DMS 273 (cell line): ENCODE measurements at regions not wholly inside any gene's neighbourhood (a gene's known extent, or its start where the extent isn't known, plus 50 kb on each side); places are given as distances from the start of the nearest gene placed in this dataset.
"Not testable (repeated sequence)": the region's sequence is repeated elsewhere in the genome, so short reads cannot be mapped to it uniquely, and the experiment has no call there.

Experiments
- DNase-seq: peaks from one replicate; lab custom pipeline; 2025; ENCODE audit not compliant: unreplicated experiment; lab: John Stamatoyannopoulos, UW

DNA sequence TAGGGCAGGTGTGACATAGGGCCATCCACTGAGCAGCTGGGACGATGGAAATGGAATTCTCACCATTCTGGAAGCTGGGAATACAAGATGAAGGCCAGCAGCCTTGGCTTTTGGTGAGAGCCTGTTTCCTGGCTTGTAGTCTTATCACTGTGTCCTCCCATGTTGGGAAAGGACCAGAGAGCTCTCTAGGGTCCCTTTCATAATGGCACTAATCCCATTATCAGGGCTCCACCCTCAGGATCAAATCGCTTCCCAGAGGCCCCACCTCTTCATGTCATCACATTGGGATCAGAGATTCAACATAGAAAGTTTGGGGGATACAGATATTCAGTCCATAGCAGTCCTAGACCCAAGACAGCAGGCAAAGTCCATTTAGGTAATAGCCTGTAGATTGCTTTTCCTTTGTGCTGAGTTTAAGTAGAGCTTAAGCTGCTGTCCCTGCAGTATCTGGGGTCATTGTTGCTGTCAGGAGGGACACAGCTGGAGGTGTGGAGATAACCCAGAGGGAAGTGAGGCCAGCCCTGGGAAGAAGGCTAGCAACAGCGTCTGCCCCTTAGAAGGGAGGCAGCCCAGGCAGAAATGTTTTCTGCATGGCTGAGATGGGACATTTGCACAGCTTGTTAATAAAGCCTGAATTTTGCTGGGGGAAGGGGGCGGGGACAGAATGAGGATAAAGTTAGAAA is 136.5 kb upstream of the GPR12 start:
- DNase-seq: no peak

DNA sequence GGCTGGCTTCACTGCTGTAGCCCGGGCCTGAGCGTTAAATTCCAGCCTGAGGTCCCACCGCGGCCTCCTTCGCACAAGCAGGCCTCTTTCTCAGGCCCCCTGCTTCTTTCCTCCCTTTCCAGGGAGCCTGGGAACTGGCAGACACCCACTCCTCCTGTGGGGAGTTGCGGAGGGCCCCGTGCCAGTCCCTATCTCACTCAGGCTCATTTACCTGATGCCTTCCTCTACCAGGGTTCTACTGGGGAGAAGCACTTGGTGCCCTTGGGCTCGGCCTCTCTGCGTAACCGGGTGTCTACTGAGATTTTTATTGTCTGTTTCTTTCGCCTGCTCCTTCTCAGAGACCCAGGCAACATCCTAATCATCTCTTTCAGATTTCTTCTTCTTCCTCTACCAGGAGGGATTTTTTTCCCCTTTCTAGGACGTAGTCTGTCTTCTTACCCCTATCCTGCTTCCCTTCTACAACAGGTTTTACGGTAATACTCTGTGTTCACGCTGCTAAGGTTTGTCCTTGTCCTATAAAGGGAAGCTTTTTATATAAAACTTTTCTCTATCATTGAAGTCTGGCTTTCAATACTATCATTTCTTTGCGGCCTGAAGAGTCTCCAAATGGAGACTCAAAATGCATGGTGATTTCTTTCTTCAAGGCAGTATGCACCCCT is 135.4 kb upstream of the GPR12 start:
- no peak for DNase-seq

DNA sequence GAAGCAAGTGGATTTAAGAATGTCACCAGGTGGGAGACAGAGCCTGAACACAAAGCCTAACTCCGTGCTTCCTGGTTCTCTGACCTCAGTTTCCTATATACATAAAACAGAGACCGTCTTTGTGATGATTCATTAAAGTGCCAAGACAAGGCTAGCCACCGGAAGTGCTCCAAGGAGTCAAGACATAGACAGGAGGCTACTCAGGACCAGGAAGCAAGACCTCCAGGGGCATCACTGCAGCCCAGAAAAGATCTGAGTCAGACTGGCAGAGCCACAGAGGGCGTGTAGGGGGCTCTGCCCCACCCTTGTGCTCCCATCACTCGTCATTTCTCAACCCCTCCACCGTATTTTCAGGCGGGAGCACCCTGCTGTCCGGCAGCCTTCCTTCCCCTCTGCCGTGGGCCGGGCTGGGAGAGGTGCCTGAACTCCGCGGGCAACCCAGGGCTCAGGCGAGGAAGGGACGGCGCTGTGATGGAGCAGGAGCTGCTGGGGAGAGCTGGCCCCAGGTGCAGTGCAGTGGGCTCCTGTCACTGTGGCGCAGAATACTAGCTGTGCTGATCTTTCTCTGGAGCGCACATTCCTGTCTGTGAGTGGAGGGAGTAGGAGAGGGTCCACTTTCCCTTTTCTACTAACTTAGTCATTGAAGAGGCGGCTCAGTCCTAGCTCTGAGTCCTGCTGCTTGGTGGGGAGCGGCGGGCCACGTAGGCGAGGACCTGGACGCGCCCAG is 134.7 kb upstream of the GPR12 start:
- DNase-seq: no peak

DNA sequence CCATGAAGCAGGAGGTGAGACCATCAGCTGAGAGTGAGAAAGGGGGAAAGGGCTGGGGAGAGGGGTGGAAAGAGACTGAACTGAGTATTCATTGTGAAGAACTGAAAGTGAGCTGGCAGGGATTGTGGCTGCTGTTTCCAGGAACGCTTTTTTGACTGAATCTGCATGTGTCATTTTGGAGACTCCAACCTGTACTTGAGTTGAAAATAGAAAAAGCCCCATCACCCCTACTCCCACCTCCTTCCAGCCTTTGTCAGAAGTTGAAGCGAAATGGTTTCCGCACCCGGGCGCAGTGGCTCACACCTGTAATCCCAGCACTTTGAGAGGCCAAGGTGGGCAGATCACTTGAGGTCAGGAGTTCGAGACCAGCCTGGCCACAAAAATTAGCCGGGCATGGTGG is 128.0 kb upstream of the GPR12 start:
- no peak for DNase-seq

DNA sequence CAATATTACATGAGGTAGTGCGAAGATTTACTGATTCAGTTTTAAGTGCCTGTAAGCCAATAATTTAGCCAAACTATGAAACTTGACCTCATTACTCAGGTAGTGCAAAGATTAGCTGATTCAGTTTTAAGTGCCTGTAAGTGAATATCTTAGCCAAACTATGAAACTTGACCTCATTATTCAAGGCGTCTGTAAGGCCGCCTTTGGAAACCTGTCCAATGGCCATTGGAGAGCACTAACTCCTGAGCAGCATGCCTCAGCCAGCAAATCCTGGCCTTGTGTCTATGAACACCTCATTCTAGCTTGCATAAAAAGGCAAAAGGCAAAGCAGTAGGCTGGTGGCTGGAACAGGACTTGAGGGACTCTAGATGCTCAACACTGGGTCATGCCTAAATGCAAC is 127.0 kb upstream of the GPR12 start:
- DNase-seq: no peak

DNA sequence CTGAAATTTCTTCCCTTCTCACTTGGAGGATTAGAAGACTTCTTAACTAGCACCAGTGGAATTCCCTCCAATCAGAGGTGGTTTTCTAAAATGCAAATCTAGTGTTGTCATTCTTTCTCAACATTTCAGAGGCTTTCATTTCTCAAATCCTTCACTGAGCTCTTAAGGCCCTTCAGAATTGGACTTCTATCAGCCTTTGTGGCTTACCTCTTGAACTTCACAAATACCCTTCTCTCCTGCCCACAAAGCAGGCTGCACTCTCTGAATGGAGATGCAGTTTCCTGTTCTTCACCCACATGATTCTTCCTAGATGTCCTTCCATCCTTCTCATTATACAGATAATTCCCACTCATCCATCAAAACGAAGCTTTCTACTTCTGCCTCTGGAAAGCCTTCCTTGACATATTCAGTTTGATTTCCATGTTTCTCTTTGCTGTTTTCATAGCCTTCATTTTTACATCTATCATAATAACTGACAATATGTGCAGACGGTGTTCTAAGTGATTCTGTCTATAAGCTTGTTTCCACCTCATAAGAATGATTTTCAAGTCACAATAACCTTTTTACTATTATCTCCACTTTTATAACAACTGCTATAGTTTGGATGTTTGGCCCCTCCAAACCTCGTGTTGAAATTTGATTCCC is 123.1 kb upstream of the GPR12 start:
- DNase-seq: no peak

DNA sequence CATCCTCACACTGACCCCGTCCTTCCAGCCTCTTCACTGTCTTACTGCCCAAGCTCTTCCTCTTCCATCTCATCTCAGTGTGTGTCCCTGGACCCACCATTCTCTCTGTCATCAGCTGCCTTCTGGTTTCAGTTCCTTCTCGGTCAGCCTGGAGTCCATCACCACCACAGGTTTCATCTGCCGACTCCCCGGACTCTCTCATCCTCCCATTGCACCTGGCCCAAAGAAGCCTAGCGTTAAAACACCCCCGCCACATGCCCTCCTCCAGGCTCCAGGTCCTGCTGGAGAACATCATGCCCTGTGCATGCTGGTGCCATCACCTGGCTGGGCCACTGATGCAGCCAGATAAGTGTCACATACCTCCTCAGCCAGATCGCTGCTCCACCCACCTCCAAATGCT is 122.1 kb upstream of the GPR12 start:
- no peak for DNase-seq

DNA sequence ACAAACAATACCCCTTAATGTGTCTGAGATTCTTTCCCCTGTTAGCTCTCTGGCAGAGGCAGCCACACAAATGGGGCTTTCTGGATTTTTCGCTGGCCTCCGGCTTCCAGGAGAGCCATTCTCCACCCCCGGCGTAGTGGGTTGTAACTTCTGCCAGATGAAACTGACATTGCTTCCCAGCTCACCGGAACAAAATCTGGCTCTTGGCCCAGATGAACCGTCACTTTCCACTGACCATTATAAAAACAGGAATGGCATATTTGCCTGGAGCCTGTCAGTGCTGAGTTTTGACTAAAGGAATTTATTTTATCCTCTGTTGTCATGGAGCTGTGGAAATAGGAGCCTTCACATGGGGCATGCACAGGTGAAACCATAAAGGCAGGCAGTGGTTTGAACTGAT is 120.6 kb upstream of the GPR12 start:
- no peak for DNase-seq

DNA sequence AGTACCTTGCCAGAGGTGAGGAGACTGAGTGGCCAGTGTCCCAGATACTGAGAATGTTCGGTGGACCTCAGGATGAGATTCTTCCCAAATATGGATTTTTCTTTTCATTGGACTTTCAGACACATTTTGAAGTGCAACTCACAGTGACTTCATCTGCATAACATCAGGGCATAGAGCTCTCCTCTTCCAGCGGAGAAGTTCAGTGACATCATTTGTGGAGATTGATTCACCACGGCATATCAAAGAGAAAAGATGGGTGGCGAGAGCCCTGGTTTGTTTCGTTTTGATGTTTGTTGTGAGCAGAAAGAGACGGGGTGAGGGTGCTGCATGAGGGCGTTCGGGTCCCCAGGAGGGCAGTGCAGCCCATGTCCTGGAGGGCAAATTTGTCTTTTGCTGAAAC is 120.1 kb upstream of the GPR12 start:
- no peak for DNase-seq

DNA sequence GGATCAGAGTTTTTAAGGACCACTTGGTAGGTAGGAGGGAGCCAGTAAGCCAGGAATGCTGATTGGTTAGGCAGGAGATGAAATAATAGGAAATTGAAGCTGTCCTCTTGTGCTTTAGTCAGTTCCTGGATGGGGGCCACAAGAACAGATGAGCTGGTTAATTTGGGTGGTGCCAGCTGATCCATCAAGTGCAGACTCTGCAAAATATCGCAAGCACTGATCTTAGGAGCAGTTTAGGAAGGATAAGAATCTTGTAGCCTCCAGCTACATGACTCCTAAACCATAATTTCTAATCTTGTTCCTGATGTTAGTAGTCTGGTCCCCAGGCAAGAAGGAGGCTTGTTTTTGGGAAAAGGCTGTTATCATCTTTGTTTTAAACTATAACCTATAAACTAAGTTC is 117.9 kb upstream of the GPR12 start:
- DNase-seq: peak; percentile 20

DNA sequence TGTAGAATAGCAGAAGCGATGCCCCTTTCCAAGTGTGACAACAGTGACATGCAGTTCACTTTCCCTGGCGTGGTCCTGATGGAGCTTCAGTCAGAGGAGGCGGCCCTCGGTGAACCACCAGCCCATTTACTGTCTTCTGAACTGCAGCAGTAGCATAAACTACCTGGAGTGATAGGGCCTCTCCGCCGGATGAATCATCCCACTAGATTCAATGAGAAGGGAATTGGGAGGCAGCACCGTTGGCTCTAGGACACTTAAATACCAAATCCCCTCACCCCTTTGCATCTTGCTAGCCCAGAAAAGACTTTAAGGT is 112.8 kb upstream of the GPR12 start:
- no peak for DNase-seq

DNA sequence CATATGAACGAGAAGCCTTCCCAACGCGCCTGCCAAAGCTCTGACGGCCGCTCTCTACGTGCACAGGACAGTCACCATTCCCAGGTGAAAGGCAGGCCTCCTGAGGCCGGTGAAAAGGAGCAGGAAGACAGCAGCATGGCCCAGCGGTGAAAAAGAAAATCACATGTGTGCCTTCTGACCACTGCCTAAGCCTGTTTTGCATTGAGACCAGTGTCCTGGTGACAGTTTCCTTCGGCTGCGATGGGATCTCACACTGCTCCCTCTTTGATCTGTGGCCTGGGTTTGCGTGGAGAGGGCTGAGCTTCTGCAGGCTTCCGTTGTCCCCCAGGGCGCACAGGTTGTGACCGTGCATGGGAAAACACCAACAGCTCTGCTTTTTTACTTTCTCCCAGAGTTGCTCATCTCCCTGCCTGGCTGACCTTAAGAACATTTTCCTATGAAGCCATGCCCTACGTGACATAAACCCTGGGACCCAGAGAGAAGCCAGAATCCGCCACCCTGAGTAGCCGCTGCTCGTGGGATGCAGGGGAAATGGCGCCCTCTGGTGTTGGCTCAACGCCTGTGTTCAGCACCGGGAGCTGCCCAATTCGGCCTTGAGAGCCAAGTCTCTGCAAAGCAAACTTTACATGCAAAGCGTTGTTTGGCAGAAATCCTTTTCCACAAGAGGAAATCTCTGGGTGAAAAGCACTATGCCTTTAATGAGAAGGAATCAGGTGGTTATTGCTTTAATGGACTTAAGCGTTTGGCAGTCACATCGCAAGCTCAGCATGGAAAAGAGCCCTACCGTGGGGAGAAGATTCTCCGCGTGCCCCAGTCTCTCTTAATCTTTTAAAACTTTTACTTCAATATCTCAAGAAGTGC is 112.2 kb upstream of the GPR12 start:
- DNase-seq: peak; percentile 74

DNA sequence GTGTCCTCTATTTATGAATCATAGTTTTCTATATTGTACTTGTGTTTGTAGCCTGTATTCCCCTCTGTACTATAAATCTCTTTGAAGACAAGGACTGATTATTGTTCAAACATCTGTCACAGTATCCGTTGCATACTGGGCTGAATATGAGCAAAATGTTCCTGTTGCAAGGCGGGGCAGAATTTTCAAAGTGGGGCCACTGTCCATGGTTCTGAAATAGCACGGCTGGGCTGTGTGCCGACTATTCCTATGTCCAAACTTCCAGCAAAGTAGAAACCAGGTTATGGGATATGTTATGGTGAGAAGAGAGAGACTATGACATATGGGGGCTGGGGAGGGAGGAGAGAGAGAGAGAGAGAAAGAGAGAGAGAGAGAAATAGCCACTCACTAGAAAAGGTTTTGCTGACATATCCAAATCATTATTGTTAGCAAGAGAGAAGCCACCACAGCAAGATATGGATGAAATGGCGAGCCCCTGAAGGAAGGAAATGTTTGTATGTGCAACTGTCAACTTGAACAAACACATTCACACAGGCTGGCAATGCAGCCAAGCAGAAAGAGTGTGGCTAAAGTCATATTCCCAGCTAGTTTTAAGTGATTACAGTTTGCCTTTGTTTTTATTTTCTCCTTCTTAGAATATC is 107.0 kb upstream of the GPR12 start:
- peak; percentile 29 for DNase-seq

DNA sequence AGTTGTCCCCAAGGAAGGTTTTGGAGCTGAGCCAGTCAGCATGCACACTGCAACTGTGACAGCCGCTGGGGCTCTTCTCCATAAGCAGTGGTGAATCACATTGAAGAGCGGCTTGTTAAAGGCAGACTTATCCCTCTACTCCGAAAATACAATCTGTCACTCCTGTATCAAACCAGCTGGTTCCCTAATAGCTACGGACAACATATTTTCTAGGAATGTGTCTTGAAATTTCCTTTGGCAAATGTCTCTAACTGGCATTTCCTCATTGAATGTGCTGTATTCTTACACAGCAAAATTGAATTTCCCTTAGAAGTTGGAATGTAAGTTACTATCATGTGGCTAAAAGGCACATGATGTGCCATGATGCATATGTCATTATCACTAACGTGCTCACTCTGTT is 104.0 kb upstream of the GPR12 start:
- peak; percentile 10 for DNase-seq

DNA sequence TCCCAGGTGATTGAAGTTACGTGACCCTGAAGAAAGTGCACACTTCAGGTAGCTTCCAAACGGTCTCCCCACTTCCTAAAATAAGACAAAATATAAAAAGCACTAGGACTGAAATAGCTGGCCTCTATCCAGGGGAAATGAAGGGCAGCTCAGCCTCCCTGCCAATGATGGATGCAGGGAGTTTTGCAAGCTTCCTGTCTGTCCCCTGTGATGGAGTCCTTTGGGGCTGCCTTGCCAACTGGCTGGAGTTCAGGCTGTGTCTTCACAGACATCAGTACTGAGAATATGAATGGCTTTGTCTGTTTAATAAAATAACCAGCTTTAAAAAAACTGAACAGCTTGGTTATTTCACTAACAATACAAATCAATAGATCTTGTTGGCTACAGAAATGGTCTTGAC is 101.4 kb upstream of the GPR12 start:
- DNase-seq: no peak

DNA sequence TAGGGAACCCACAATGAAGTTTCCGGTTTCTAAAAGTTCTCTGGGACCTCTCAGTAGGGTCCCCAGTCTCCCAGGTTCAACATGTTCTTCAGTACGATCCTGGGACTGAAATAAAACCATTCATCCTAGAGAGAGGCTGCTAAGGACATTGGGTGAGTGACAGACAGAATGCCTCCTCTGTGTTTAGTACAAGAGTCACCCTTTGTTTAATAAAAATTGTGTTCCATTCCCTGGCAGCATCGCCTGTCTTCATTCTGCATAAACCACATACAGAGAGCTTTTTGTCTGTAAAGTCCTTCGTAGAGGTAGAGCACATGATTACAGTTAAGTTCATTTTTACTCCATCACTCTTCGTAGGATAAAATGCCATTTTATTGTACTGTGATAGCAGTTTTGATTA is 95.3 kb upstream of the GPR12 start:
- no peak for DNase-seq

DNA sequence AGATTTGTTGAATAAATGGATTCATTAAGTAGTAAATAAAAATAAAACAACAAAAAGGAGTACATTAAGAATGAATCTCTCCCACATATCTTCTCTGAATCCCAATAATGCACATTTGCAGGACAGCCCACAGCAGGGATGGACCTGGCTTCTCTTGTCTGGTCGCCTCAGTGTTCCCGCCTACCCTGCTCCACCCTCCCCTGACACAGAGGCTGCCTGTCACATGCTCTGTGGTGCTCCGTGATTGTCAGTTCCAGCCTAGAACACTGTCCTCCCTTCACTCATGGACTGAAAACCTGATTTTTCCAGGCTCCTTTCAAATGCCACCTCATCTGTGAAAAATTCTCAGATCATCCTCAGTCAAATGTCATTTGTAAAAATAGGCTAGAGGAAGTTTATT is 94.5 kb upstream of the GPR12 start:
- no peak for DNase-seq

DNA sequence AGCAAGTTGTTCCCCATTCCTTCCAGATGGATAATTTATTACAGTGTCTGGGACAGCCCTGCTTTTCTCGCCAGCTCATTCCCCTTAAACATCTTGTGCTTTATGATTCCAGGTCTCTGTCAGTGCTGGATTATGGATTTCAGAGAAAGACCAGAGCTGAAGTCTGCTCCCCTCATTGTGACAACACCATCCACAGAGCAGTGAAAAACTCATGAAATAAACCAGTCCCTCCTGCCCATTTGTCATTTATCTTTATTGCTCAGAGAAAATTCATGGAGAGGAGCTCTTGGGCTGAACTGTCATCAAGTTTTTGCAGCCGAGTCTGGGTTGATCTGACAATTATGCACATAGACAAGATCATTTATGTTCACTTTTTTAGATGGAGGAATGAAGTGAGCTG is 92.7 kb upstream of the GPR12 start:
- DNase-seq: no peak

DNA sequence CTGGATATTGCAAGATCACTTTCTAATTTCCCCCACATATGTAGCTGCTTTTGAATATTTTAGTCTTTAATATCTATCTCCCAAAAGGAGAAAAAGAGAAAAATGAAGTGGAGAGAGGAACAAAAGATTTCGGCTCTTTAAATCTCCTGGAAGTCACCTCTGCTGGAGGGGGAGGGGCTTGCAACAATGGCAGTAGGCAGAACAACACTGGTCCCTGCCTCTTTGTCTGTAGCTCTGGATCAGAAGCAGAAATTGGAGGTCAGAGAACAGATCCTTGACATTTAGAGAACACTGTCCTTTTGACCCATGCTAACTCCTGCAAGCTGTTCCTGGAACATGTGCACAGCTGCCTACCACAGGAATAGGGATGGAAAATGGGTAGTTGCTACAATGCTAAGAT is 86.7 kb upstream of the GPR12 start:
- no peak for DNase-seq

DNA sequence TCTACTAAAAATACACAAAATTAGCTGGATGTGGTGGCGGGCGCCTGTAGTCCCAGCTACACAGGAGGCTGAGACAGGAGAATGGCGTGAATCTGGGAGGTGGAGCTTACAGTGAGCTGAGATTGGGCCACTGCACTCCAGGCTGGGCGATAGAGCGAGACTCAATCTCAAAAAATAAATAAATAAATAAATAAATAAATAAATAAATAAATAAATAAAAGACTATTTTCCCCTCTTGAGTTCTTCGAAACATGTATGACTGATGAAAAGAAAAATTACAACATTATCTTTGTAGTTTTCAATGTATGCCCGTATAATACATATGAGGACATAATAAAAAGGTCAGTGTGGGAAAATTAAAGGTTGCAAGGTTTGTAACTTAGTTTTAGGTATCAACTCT is 84.5 kb upstream of the GPR12 start:
- DNase-seq: not testable (repeated sequence)

DNA sequence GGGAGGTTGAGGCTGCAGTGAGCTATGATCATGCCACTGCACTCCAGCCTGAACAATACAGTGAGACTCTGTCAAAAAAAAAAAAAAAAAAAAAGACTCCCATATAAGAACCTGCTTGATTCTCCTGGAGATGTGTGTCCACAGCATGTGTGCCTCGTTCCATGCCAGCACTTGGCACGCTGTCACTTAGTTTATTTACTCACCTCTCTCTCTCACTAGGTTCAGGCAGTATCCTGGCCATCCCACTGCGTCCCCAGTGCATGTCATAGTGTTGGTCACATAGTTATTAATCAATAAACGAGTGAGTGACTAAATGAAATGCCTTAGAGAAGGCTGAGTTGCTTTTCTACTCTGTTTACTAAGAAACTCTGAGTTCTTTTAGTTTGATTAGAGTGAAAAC is 79.1 kb upstream of the GPR12 start:
- no peak for DNase-seq
